GM12878 (cell line): ENCODE measurements at regions not wholly inside any gene's neighbourhood (a gene's known extent, or its start where the extent isn't known, plus 50 kb on each side); places are given as distances from the start of the nearest gene placed in this dataset.

Source experiments
- ATAC-seq: fragments of 200-7000 bp; cut with Tn5 transposase; 3 replicates; pipeline ENCODE4 v1.9.1; 2020; ENCODE audit warnings: mild to moderate bottlenecking, moderate library complexity
- BruUV-seq: library from RNA; stranded (reverse); fragments of 400-500 nt; replicated peaks from 2 replicates; lab custom pipeline; 2021; lab: Mats Ljungman, UMichigan
- CTCF ChIA-PET: fragments of 300-600 bp; sonication (Branson Sonifier 250); formaldehyde crosslinking; extraction: SDS; loops from one replicate; lab custom pipeline; 2021; ENCODE audit warnings: inconsistent platforms; lab: Yijun Ruan, JAX
- POLR2A ChIA-PET: fragments of 350-600 bp; formaldehyde crosslinking; extraction: SDS; loops from one replicate; lab custom pipeline; 2021; ENCODE audit warnings: inconsistent platforms; lab: Charles Lee
- RAD21 ChIA-PET: fragments of 300-600 bp; sonication (Branson Sonifier 250); formaldehyde crosslinking; loops from one replicate; lab custom pipeline; 2023; ENCODE audit warnings: antibody characterized with exemption; ENCODE audit not compliant: unreplicated experiment; lab: Charles Lee
- SMC1A ChIA-PET: fragments of 300-600 bp; sonication (Branson Sonifier 250); formaldehyde crosslinking; loops from one replicate; lab custom pipeline; 2023; ENCODE audit not compliant: unreplicated experiment, uncharacterized antibody; lab: Charles Lee
- DNase-seq: peaks from one replicate; pipeline ENCODE4 v3.0.0-alpha.2; 2011; ENCODE audit warnings: low read depth, low spot score
- FAIRE-seq: peaks from 3 replicates; lab custom pipeline; 2011; peaks lifted over from hg19 to GRCh38; lab: Jason Lieb, UNC
- H2AFZ ChIP-seq: 2 replicates; pipeline ENCODE4 v1.6.0; 2011; ENCODE audit warnings: low read depth, low read length, control low read depth; ENCODE audit not compliant: control insufficient read depth
- H3K27ac ChIP-seq: 2 replicates; pipeline ENCODE4 v1.5.1; 2011; ENCODE audit warnings: control low read depth; ENCODE audit not compliant: control insufficient read depth, insufficient read depth
- H3K27me3 ChIP-seq, 2 experiments: replicated peaks in 1 of 2; 2 replicates each; pipeline versions ENCODE4 v1.6.0 to v1.6.1; 2011; ENCODE audit warnings: low read length in 1 of 2; ENCODE audit not compliant: control insufficient read depth in 2 of 2, insufficient read depth in 2 of 2
- H3K36me3 ChIP-seq, 2 experiments: 2 replicates each; pipeline ENCODE4 v1.5.1; 2011; ENCODE audit warnings: low read length in 1 of 2; ENCODE audit not compliant: control insufficient read depth in 2 of 2, insufficient read depth in 2 of 2
- H3K4me1 ChIP-seq: 2 replicates; pipeline ENCODE4 v1.6.1; 2011; ENCODE audit warnings: mild to moderate bottlenecking, low read length, moderate library complexity, mixed read lengths; ENCODE audit not compliant: control insufficient read depth, insufficient read depth
- H3K4me2 ChIP-seq: 2 replicates; pipeline ENCODE4 v1.6.0; 2011; ENCODE audit warnings: control low read depth; ENCODE audit not compliant: control insufficient read depth, insufficient read depth
- H3K4me3 ChIP-seq: fragments of 200-600 bp; sonication (generic); 2 replicates; pipeline ENCODE4 v1.5.1; 2016
- H3K79me2 ChIP-seq: 2 replicates; pipeline ENCODE4 v1.6.0; 2011; ENCODE audit warnings: low read length; ENCODE audit not compliant: control insufficient read depth, insufficient read depth
- H3K9ac ChIP-seq: 2 replicates; pipeline ENCODE4 v1.8.0; 2011; ENCODE audit warnings: low read length, control low read depth, mixed read lengths; ENCODE audit not compliant: control insufficient read depth, insufficient read depth
- H3K9me3 ChIP-seq: replicated peaks from 3 replicates; pipeline ENCODE4 v1.5.1; 2011; ENCODE audit warnings: mild to moderate bottlenecking, low read length; ENCODE audit not compliant: control insufficient read depth, insufficient read depth
- H4K20me1 ChIP-seq: 2 replicates; pipeline ENCODE4 v1.6.0; 2011; ENCODE audit not compliant: control insufficient read depth, insufficient read depth
- HDAC2 ChIP-seq: fragments of 200-600 bp; sonication (generic); IDR thresholded peaks from 2 replicates; pipeline ENCODE4 v1.6.1; 2017
- IKZF2 ChIP-seq, 2 experiments: fragments of 450-650 bp; IDR thresholded peaks; 2 replicates each; pipeline ENCODE4 v1.6.1; 2017; ENCODE audit warnings: mild to moderate bottlenecking in 2 of 2, moderate library complexity in 2 of 2
- JUNB ChIP-seq: IDR thresholded peaks from 2 replicates; pipeline ENCODE4 v1.6.1; 2016; ENCODE audit warnings: antibody characterized with exemption, mild to moderate bottlenecking
- MEF2B ChIP-seq: fragments of 450-650 bp; IDR thresholded peaks from 2 replicates; pipeline ENCODE4 v1.6.1; 2018; ENCODE audit warnings: mild to moderate bottlenecking, moderate library complexity; ENCODE audit not compliant: partially characterized antibody, poor library complexity, severe bottlenecking
- PML ChIP-seq: IDR thresholded peaks from 2 replicates; pipeline ENCODE4 v1.6.1; 2012; ENCODE audit warnings: low read length, inconsistent platforms
- SKIL ChIP-seq: fragments of 450-650 bp; IDR thresholded peaks from 2 replicates; pipeline ENCODE4 v1.6.1; 2017; ENCODE audit warnings: mild to moderate bottlenecking, low read depth, inconsistent platforms; ENCODE audit not compliant: poor library complexity, severe bottlenecking
- SPI1 ChIP-seq: IDR thresholded peaks from 2 replicates; pipeline ENCODE4 v1.6.1; 2011; ENCODE audit warnings: low read depth, mild to moderate bottlenecking, low read length, moderate library complexity, borderline replicate concordance; ENCODE audit not compliant: insufficient read depth
- SREBF1 ChIP-seq: IDR thresholded peaks from 2 replicates; pipeline ENCODE4 v1.6.1; 2012; ENCODE audit warnings: mild to moderate bottlenecking, low read length
- USF1 ChIP-seq: IDR thresholded peaks from 2 replicates; pipeline ENCODE4 v1.6.1; 2011; ENCODE audit warnings: borderline replicate concordance, low read depth, mild to moderate bottlenecking, moderate library complexity, mixed read lengths, low read length; ENCODE audit not compliant: insufficient read depth; ENCODE audit errors: extremely low read length
- WGBS: methylation state at CpG from one replicate; pipeline ENCODE4 v1.1.6; 2016; ENCODE audit warnings: low lambda C conversion rate; ENCODE audit not compliant: insufficient replicate concordance, insufficient coverage; ENCODE audit errors: missing lambda C conversion rate; 5-methylcytosine and 5-hydroxymethylcytosine counted together
- in situ Hi-C: fragments of 300-500 bp; cut with MboI; formaldehyde crosslinking; loops from 9 replicates; pipeline ENCODE4 v1.14.3; 2018; ENCODE audit warnings: mixed read lengths
- intact Hi-C: fragments of 100-400 bp; cut with micrococcal nuclease; formaldehyde crosslinking; loops from one replicate; pipeline ENCODE4 v1.14.2; 2022; ENCODE audit not compliant: unreplicated experiment

GRCh38 chr10:129134371-129134770 is 332.7 kb upstream of the MGMT start:
- TF ChIP-seq SREBF1 (no peak), SKIL (no peak), HDAC2 (no peak), MEF2B (no peak), PML (no peak), SPI1 (no peak), USF1 (no peak), IKZF2 (IDR thresholded peaks at IDR 0.05) (no peak), JUNB (no peak)
- FAIRE-seq (no peak), ATAC-seq (no peak), DNase-seq (no peak)
- Histone ChIP-seq H3K9ac (no peak overlapping the region), H4K20me1 (no peaks in the 10 kb centered on the region), H3K27ac (no peak overlapping the region), H3K4me3 (no peak overlapping the region), H3K36me3 (no peaks in the 10 kb centered on the region), H3K79me2 (no peaks in the 10 kb centered on the region), H3K4me1 (no peaks in the 10 kb centered on the region), H3K9me3 (no peaks in the 10 kb centered on the region), H2AFZ (no peak overlapping the region), H3K4me2 (no peak overlapping the region), H3K27me3 (no peaks in the 10 kb centered on the region)
- RAD21 ChIA-PET = no interaction called here
- SMC1A ChIA-PET = no interaction called here
- BruUV-seq = no TSS peak
- CTCF ChIA-PET = no interaction called here
- in situ Hi-C loops (no loop called here), intact Hi-C loops (no loop called here)
- POLR2A ChIA-PET = no interaction called here
- WGBS = 44% methylated on average over 9 of the region's 11 CpGs
